Lower lobe of right lung (tissue), 2 donors: ENCODE measurements at regions not wholly inside any gene's neighbourhood (a gene's known extent, or its start where the extent isn't known, plus 50 kb on each side); places are given as distances from the start of the nearest gene placed in this dataset.

ENCODE experiments used
- ATAC-seq, 2 donors: fragments of 200-7000 bp; cut with Tn5 transposase; one replicate each; pipeline ENCODE4 v1.9.1; 2020 to 2022; ENCODE audit warnings: mild to moderate bottlenecking in 2 of 2, moderate library complexity in 2 of 2
- DNase-seq: peaks from one replicate; pipeline ENCODE4 v3.0.0-alpha.2; 2020
- H3K27ac ChIP-seq: fragments of 200-600 bp; one replicate; pipeline ENCODE4 v1.8.0; 2022
- H3K27me3 ChIP-seq: fragments of 200-600 bp; one replicate; pipeline ENCODE4 v1.8.0; 2022; ENCODE audit warnings: low read depth
- H3K36me3 ChIP-seq: fragments of 200-600 bp; one replicate; pipeline ENCODE4 v1.8.0; 2022; ENCODE audit warnings: mild to moderate bottlenecking
- H3K4me1 ChIP-seq: fragments of 200-600 bp; one replicate; pipeline ENCODE4 v1.8.0; 2022
- H3K4me3 ChIP-seq: fragments of 200-600 bp; one replicate; pipeline ENCODE4 v1.8.0; 2022; ENCODE audit warnings: mild to moderate bottlenecking
- H3K9me3 ChIP-seq: fragments of 200-600 bp; one replicate; pipeline ENCODE4 v1.8.0; 2022
- intact Hi-C: fragments of 100-400 bp; cut with DNase I; formaldehyde crosslinking; loops from one replicate; pipeline ENCODE4 v1.11.0; 2022
- TF ChIP-seq, protein P1 (sequence below): fragments of 200-600 bp; IDR thresholded peaks from one replicate; pipeline ENCODE4 v1.8.0; 2022; ENCODE audit warnings: antibody characterized with exemption, mild to moderate bottlenecking
- donor health status: DM: no; HTN: yes; CAD: no; lungs with severe emphysema.

DNA sequence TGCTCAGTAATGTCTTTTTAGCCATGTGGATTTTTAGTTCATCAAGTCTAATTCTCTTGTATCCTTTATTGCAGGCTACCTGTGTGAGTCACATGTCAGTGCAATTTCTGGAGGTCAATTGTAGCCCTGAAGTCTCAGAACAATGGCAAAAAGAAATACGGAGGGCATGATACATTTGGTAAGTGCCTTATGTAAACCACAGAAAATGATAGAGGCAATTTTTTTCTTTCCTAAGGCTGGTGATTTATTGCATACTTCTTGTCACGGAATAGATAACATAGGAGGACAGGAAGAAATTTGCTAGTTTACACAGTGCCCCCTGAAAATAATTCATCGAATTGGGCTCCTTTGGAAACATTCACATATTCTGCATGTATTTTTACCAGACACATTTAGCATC, 235.9 kb downstream of the DMRTA1 start:
- intact Hi-C loops, result no loop called here
- TF ChIP-seq, protein P1, sequence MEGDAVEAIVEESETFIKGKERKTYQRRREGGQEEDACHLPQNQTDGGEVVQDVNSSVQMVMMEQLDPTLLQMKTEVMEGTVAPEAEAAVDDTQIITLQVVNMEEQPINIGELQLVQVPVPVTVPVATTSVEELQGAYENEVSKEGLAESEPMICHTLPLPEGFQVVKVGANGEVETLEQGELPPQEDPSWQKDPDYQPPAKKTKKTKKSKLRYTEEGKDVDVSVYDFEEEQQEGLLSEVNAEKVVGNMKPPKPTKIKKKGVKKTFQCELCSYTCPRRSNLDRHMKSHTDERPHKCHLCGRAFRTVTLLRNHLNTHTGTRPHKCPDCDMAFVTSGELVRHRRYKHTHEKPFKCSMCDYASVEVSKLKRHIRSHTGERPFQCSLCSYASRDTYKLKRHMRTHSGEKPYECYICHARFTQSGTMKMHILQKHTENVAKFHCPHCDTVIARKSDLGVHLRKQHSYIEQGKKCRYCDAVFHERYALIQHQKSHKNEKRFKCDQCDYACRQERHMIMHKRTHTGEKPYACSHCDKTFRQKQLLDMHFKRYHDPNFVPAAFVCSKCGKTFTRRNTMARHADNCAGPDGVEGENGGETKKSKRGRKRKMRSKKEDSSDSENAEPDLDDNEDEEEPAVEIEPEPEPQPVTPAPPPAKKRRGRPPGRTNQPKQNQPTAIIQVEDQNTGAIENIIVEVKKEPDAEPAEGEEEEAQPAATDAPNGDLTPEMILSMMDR, result no peak
- ATAC-seq (no peak), DNase-seq (no peak)
- no peaks in the 10 kb centered on the region for H3K9me3 ChIP-seq
- no peaks in the 10 kb centered on the region for H3K36me3 ChIP-seq
- no peaks in the 10 kb centered on the region for H3K27me3 ChIP-seq
- no peaks in the 10 kb centered on the region for H3K4me1 ChIP-seq
- H3K27ac ChIP-seq, result no peak overlapping the region
- no peak overlapping the region for H3K4me3 ChIP-seq

DNA sequence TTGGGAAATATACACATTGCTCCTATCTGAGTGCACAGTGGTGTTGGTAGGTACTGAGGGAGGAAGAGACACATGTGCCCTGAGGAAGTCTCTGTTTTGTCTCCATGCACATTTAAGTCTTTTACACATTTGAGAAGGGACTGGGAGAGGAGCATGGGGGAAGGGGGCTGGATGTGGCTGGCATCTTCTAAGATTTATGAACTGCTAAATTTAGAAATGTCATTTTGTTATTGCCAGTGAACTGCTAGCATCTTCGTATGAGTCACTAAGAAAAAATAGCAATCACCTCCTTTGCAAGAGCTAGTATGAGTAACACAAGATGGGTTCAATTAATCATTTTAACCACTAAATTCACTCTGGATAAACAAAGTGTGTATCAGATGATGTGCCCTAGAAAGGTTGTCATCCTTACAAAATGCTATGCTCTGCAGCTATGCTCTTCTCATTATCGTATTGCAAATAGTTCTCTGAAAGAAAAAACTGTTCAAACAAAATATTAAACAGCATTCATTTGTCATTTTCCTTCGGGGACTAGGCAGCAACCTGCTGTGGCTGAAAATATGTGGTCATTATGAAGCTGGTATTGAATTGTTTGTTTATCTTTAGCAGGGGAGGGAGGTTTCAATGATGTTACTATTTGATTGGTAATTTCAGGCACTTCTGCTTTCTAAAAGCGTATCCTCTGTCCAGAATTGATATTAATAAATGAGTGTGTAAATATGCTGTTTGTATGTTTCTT, 236.5 kb downstream of the DMRTA1 start:
- Histone ChIP-seq H3K9me3 (no peaks in the 10 kb centered on the region), H3K4me3 (no peak overlapping the region), H3K27ac (no peak overlapping the region), H3K4me1 (no peaks in the 10 kb centered on the region), H3K27me3 (no peaks in the 10 kb centered on the region), H3K36me3 (no peaks in the 10 kb centered on the region)
- intact Hi-C loops, result no loop called here
- TF ChIP-seq, protein P1, result no peak
- ATAC-seq (peak; percentile 29 to 35), DNase-seq (no peak)

DNA sequence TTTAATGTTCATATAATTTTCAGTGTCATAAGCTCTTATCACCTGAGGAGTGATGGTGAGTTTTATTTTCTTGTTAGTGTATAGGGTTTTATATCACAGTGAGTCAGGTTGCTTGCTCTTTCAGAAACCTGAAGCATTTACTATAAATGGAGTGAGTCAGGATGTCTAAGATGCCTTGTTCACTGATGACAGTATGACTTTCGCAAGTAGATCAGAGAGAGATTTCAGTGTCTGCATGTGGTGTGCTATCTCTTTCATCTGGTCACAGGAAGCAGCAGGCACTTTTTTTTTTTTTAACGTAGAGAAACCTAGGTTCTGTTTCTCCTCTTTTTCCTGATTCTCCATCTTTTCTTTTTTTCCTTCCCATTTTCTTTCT, 237.1 kb downstream of the DMRTA1 start:
- ATAC-seq (no peak), DNase-seq (no peak)
- Histone ChIP-seq H3K4me1 (no peaks in the 10 kb centered on the region), H3K36me3 (no peaks in the 10 kb centered on the region), H3K27ac (no peak overlapping the region), H3K9me3 (no peaks in the 10 kb centered on the region), H3K4me3 (no peak overlapping the region), H3K27me3 (no peaks in the 10 kb centered on the region)
- TF ChIP-seq, protein P1, result no peak
- intact Hi-C loops, result no loop called here

DNA sequence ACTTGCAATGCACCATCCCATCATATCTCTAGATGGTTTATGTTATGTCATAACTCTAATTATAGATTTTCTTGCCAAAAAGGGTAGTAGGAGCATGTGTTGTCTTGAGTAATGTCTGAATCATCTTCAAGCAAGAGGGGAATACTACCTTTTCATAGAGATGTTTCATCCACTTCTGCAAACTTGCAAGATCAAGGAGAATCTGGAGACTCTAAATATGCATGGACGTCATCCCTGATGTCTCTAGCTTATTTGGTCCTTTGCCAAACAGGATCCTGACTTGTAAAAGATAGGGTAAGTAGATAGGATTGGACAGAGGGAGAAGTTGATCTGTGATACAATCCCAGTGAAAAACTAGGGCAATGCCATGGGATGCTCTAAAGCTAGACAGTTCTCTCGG, 246.5 kb downstream of the DMRTA1 start:
- ATAC-seq (no peak), DNase-seq (no peak)
- Histone ChIP-seq H3K9me3 (no peaks in the 10 kb centered on the region), H3K27ac (no peak overlapping the region), H3K4me3 (no peak overlapping the region), H3K27me3 (no peaks in the 10 kb centered on the region), H3K36me3 (no peaks in the 10 kb centered on the region), H3K4me1 (no peaks in the 10 kb centered on the region)
- intact Hi-C loops, result no loop called here
- TF ChIP-seq, protein P1, result no peak

DNA sequence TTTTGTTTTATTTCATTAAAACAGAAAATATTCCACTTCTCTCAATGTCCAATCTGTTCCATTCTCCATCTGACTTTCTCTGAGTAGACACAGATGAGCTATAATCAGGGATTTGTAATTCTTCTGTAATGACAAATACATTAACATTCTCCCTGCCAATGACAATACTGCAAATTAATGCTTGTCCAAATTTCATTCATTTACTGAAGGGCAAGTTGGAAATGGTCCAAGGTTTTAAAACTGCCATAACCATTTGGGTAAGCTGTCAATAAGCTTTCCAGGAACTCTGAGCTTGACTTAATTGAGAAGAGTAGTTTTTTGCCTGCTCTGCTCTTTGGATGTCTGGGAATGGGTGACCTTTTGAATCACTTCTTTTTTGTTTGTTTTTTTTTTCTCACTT, 253.5 kb downstream of the DMRTA1 start:
- DNase-seq (no peak), ATAC-seq (no peak)
- no peaks in the 10 kb centered on the region for H3K9me3 ChIP-seq
- intact Hi-C loops, result no loop called here
- no peaks in the 10 kb centered on the region for H3K27me3 ChIP-seq
- H3K36me3 ChIP-seq, result no peaks in the 10 kb centered on the region
- H3K27ac ChIP-seq, result no peak overlapping the region
- no peak overlapping the region for H3K4me3 ChIP-seq
- TF ChIP-seq, protein P1, result no peak
- H3K4me1 ChIP-seq, result no peaks in the 10 kb centered on the region
